MM.1S (cell line): ENCODE measurements at regions not wholly inside any gene's neighbourhood (a gene's known extent, or its start where the extent isn't known, plus 50 kb on each side); places are given as distances from the start of the nearest gene placed in this dataset.

ENCODE experiments used
- DNase-seq: peaks from one replicate; pipeline ENCODE4 v3.0.0-alpha.2; 2015
- H2AFZ ChIP-seq: fragments of 300-600 bp; sonication (generic); 2 replicates; pipeline ENCODE4 v1.6.0; 2016; ENCODE audit warnings: antibody characterized with exemption, low read length
- H3F3A ChIP-seq: fragments of 300-600 bp; sonication (generic); 2 replicates; pipeline ENCODE4 v1.6.1; 2016; ENCODE audit warnings: mild to moderate bottlenecking, antibody characterized with exemption, low read length, moderate library complexity, mixed read lengths; ENCODE audit not compliant: insufficient read depth
- H3K27ac ChIP-seq: fragments of 300-600 bp; sonication (generic); 2 replicates; pipeline ENCODE4 v1.5.1; 2016; ENCODE audit warnings: mild to moderate bottlenecking, low read length
- H3K27me3 ChIP-seq: fragments of 300-600 bp; sonication (generic); replicated peaks from 2 replicates; pipeline ENCODE4 v1.6.0; 2016; ENCODE audit warnings: low read length; ENCODE audit not compliant: insufficient read depth
- H3K36me3 ChIP-seq: fragments of 300-600 bp; sonication (generic); replicated peaks from 2 replicates; pipeline ENCODE4 v1.6.1; 2016; ENCODE audit warnings: mild to moderate bottlenecking, low read length, mixed read lengths; ENCODE audit not compliant: insufficient read depth
- H3K4me1 ChIP-seq: fragments of 300-600 bp; sonication (generic); 2 replicates; pipeline ENCODE4 v1.6.1; 2016; ENCODE audit warnings: low read length, mixed read lengths
- H3K4me2 ChIP-seq: fragments of 300-600 bp; sonication (generic); 2 replicates; pipeline ENCODE4 v1.6.0; 2016; ENCODE audit warnings: low read depth, low read length
- H3K4me3 ChIP-seq: fragments of 300-600 bp; sonication (generic); 2 replicates; pipeline ENCODE4 v1.5.1; 2016; ENCODE audit warnings: low read length, mixed read lengths
- H3K79me2 ChIP-seq: fragments of 300-600 bp; sonication (generic); 2 replicates; pipeline ENCODE4 v1.6.1; 2016; ENCODE audit warnings: mixed run types, low read length, mixed read lengths
- H3K9ac ChIP-seq: fragments of 300-600 bp; sonication (generic); 2 replicates; pipeline ENCODE4 v1.6.1; 2016; ENCODE audit warnings: low read length, mixed read lengths
- H3K9me2 ChIP-seq: fragments of 300-600 bp; sonication (generic); replicated peaks from 2 replicates; pipeline ENCODE4 v1.6.1; 2016; ENCODE audit warnings: mild to moderate bottlenecking, low read length, mixed read lengths; ENCODE audit not compliant: insufficient read depth
- H3K9me3 ChIP-seq: fragments of 300-600 bp; sonication (generic); replicated peaks from 2 replicates; pipeline ENCODE4 v1.6.1; 2016; ENCODE audit warnings: mild to moderate bottlenecking, low read length, mixed read lengths; ENCODE audit not compliant: insufficient read depth
- H4K20me1 ChIP-seq: fragments of 300-600 bp; sonication (generic); 2 replicates; pipeline ENCODE4 v1.6.1; 2016; ENCODE audit warnings: mild to moderate bottlenecking, low read length, moderate library complexity, mixed read lengths; ENCODE audit not compliant: insufficient read depth
- EZH2 ChIP-seq: fragments of 300-600 bp; sonication (generic); optimal IDR thresholded peaks from 2 replicates; pipeline ENCODE3; 2017; ENCODE audit warnings: low read depth, mild to moderate bottlenecking, antibody characterized with exemption, low read length, mixed read lengths
- EZH2phosphoT487 ChIP-seq: fragments of 300-600 bp; sonication (generic); IDR thresholded peaks from 2 replicates; pipeline ENCODE4 v1.6.1; 2018; ENCODE audit warnings: antibody characterized with exemption, low read length
- TF ChIP-seq, protein P1 (sequence below): fragments of 300-600 bp; sonication (generic); IDR thresholded peaks from 2 replicates; pipeline ENCODE4 v1.5.1; 2016; ENCODE audit warnings: antibody characterized with exemption, low read length, mixed read lengths

- DNase-seq = peak; percentile 85
- Histone ChIP-seq H3K9ac (no peak overlapping the region; the same call in 1 of the 2 replicates), H3K4me2 (peak overlapping the region; percentile 46)
Observed at GRCh38 chr18:39946623-39947061, 2008.4 kb upstream of the PIK3C3 start.

GRCh38 chr18:39945076-39945475, 2010.0 kb upstream of the PIK3C3 start:
- no peaks in the 10 kb centered on the region for H3K79me2 ChIP-seq
- TF ChIP-seq EZH2 (no peak), EZH2phosphoT487 (no peak)
- TF ChIP-seq, protein P1, sequence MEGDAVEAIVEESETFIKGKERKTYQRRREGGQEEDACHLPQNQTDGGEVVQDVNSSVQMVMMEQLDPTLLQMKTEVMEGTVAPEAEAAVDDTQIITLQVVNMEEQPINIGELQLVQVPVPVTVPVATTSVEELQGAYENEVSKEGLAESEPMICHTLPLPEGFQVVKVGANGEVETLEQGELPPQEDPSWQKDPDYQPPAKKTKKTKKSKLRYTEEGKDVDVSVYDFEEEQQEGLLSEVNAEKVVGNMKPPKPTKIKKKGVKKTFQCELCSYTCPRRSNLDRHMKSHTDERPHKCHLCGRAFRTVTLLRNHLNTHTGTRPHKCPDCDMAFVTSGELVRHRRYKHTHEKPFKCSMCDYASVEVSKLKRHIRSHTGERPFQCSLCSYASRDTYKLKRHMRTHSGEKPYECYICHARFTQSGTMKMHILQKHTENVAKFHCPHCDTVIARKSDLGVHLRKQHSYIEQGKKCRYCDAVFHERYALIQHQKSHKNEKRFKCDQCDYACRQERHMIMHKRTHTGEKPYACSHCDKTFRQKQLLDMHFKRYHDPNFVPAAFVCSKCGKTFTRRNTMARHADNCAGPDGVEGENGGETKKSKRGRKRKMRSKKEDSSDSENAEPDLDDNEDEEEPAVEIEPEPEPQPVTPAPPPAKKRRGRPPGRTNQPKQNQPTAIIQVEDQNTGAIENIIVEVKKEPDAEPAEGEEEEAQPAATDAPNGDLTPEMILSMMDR = no peak

More at GRCh38 chr18:39946623-39947061, 2008.4 kb upstream of the PIK3C3 start:
- Histone ChIP-seq H3K27ac (peak overlapping the region; percentile 71), H3K79me2 (no peaks in the 10 kb centered on the region), H3K4me3 (no peak overlapping the region), H3K9me2 (no peaks in the 10 kb centered on the region), H4K20me1 (no peaks in the 10 kb centered on the region), H3K4me1 (peaks cover 36% of the 10 kb centered on the region), H3K9me3 (no peaks in the 10 kb centered on the region), H3K27me3 (no peaks in the 10 kb centered on the region), H2AFZ (0 out of 2 replicates have a peak overlapping the region, but pooled peaks have one; percentile 12), H3K36me3 (no peaks in the 10 kb centered on the region), H3F3A (peaks cover 13% of the 10 kb centered on the region)
- TF ChIP-seq, protein P1 = no peak
- TF ChIP-seq EZH2 (no peak), EZH2phosphoT487 (no peak)

DNA sequence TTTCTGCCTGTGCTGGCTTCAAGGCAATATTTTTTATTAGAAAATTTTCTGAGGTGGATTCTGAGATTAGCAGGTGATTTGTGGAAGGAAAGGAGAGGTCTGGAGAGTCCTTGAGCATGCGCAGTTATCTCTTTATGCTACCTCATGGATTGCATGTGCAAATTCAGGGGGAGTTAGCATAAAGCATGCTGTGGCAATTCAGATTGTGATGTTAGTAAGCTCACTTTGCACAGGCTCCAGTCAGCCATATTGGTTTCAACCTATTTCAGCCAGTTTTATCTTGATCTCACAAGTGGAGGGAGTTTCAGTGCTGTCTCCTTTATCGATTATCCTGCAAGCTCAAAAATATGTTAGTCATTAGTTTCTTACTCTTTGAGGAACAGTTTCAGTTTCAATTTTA, 2012.3 kb upstream of the PIK3C3 start:
- peaks cover 39% of the 10 kb centered on the region for H3K4me1 ChIP-seq
- no peaks in the 10 kb centered on the region for H3K79me2 ChIP-seq
- no peak for TF ChIP-seq EZH2
- TF ChIP-seq EZH2phosphoT487 = no peak
- TF ChIP-seq, protein P1 = no peak
- H3K36me3 ChIP-seq = no peaks in the 10 kb centered on the region
- no peaks in the 10 kb centered on the region for H4K20me1 ChIP-seq
- H3K27me3 ChIP-seq = no peaks in the 10 kb centered on the region
- peak overlapping the region; percentile 0; the same call in 1 of the 2 replicates for H3K4me3 ChIP-seq
- H3K4me2 ChIP-seq = peak overlapping the region; percentile 31; the same call in 1 of the 2 replicates
- DNase-seq = peak; percentile 71
- no peak overlapping the region for H2AFZ ChIP-seq
- no peaks in the 10 kb centered on the region for H3K9me3 ChIP-seq
- H3F3A ChIP-seq = peaks cover 27% of the 10 kb centered on the region
- no peaks in the 10 kb centered on the region for H3K9me2 ChIP-seq
- H3K27ac ChIP-seq = peak overlapping the region; percentile 25; the same call in 1 of the 2 replicates
- H3K9ac ChIP-seq = peak overlapping the region; percentile 18; the same call in 1 of the 2 replicates

More at GRCh38 chr18:39945076-39945475, 2010.0 kb upstream of the PIK3C3 start:
- peaks cover 13% of the 10 kb centered on the region for H3F3A ChIP-seq
- no peaks in the 10 kb centered on the region for H3K27me3 ChIP-seq
- no peaks in the 10 kb centered on the region for H3K9me3 ChIP-seq
- no peak for DNase-seq
- H3K27ac ChIP-seq = no peak overlapping the region
- H4K20me1 ChIP-seq = no peaks in the 10 kb centered on the region
- H3K9me2 ChIP-seq = no peaks in the 10 kb centered on the region
- peaks cover 36% of the 10 kb centered on the region for H3K4me1 ChIP-seq
- no peak overlapping the region for H3K4me2 ChIP-seq
- no peak overlapping the region for H3K9ac ChIP-seq
- H3K36me3 ChIP-seq = no peaks in the 10 kb centered on the region
- no peak overlapping the region for H2AFZ ChIP-seq
- no peak overlapping the region for H3K4me3 ChIP-seq
